GM18870 (cell line): ENCODE measurements at regions not wholly inside any gene's neighbourhood (a gene's known extent, or its start where the extent isn't known, plus 50 kb on each side); places are given as distances from the start of the nearest gene placed in this dataset.

Experiments
- ATAC-seq: cut with Tn5 transposase; IDR thresholded peaks from one replicate; pipeline ENCODE4 v1.9.1; 2021; ENCODE audit warnings: moderate library complexity; ENCODE audit not compliant: unreplicated experiment

- no peak for ATAC-seq
Measured at GRCh38 chr4:136183513-136183912, 1348.8 kb downstream of the PCDH18 start.

DNA sequence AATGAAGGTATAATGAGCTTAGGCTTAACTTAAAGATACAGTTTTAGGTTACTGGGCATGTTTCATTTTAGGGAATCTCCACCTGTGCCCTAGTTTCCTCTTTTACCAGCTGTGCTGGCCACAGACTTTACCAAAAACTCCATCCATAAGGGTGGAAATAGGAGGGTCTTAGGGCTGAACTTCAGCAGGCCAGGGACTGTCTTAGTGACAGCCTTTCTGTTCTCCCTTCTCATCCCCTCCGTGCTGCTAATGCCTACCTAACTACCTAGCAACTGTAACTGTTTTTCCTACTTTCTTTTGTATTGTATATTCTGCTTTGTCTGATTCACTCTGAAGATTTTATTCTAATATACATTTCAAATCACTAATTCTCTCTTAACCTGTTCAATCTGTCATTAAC is 1375.3 kb downstream of the PCDH18 start:
- ATAC-seq = no peak

- no peak for ATAC-seq
Measured at GRCh38 chr4:136150046-136150445, 1382.2 kb downstream of the PCDH18 start.

DNA sequence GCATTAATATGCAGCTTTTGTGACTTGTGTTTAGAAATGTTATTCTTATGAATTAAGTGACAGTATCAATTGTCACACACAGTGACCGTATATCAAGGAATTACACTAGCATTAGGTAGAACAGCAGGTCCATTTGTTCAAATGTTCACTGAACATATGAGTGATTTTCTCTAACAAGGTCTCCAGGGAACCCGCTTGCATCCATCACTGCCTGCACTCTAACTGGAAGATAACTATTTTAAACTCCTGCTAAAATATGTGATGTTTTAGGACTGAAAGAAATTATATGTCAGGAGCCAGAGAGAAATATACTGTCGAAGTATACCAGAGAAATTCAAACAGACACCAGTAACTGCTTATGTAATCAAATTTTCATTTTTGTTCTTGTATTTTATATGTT is 1395.7 kb downstream of the PCDH18 start:
- no peak for ATAC-seq

GRCh38 chr4:136124251-136124745 is 1408.0 kb downstream of the PCDH18 start:
- ATAC-seq = no peak

DNA sequence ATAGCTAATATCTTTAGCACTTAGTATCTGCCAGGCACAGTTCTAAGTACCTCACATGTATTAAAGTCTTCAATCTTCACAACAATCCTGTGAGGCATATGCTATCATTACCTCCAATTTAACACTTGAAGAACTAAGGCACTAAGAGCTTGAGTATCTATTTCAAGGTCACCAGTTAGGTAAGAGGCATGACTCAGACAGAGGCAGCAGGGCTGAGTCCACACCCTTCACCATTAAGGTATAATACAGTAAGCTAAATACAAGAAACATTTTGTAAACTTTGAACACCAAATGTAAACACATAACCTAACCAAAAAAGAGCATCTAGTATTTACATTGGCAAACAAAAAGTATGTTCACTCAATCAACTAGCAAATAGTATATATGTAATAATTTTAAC is 1410.9 kb downstream of the PCDH18 start:
- no peak for ATAC-seq

DNA sequence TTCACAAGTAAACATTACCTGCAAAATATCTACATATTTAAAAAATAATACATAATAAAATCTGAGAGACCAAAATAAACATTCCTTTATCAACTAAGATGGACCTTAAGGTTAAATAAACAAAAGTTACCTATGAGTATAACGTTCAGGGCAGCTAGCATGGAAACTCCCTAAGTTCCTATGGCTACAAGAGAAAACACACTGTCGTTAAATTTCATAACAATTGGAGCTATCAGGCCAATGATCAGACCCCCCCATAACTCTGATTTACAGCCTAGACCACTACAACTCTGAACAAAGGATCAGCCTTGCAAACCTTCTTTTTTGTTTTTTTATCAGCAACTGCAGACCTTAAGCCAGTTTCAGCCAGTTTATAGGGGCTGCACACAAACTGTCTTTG is 1418.4 kb downstream of the PCDH18 start:
- ATAC-seq = no peak

GRCh38 chr4:136112116-136112515 is 1420.2 kb downstream of the PCDH18 start:
- ATAC-seq = no peak

- ATAC-seq = no peak
Measured at GRCh38 chr4:136106753-136107152, 1425.5 kb downstream of the PCDH18 start.

DNA sequence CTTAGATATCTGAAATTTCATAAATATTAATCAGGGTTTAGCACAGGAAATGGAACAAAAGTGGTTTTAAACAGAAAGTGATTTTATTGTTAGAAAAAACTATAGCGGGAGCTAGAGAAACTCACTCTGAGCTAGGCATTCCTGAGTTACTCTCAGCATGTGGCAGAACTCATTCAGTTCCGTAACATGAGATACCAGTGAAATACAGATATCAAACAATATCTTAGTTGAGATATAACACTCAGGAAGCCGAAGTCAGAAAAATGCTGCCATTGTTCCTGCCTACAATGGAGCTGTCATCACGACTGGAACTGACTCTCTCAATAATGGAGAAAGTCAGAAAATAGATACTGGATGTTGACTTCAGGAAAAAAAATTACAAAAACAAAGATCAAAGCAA is 1428.7 kb downstream of the PCDH18 start:
- ATAC-seq = no peak

GRCh38 chr4:136097676-136098075 is 1434.6 kb downstream of the PCDH18 start:
- ATAC-seq = no peak

DNA sequence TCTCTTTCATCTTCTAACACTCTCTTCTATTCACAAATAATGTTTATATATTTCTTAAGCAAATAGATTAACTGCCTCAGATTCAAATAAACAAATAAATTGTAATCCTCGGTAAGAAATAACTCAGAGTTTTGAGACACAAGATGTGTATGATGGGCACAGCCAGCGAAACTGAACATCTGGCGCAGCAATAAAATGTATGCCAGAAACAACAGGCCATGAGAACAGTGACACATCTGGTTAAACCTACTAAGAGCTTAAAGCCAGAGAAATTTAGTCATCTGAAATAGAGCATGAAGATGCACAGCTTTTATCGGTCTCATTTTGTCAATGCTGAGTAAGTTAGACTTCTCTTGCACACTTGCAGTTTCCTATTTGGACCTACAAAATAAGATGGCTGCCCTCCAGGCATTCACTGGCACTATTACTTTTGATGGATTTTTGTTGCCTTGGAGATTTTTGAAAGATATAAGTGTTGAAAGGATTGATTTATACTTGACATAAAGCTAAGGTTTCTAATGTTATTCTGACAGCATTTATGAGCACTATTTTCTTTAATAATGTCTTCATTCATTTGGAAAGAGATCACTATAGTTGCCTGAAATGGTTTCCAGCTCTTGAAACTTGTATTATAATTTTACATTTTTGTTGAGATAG is 1444.0 kb downstream of the PCDH18 start:
- ATAC-seq = no peak

- ATAC-seq = no peak
Measured at GRCh38 chr4:136078976-136079375, 1453.3 kb downstream of the PCDH18 start.

DNA sequence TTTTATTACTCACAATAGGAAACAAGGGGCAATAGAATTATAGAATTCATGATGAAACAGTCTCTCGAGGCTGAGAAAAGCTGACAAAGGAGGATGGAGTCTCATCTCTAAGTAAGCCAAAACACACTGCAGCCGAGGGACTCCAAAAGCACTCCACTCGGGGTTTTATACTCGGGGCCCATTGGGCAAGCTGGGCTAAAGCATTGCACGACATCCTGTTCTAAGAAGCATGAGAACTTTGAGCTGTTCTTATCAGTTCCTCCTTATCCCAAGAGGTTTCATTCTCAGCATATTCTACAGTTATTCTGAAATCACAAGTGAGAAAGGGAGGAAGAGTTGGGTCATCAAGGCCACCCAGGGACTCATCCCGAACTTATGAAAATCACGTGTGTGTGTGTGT is 1475.5 kb downstream of the PCDH18 start:
- no peak for ATAC-seq

DNA sequence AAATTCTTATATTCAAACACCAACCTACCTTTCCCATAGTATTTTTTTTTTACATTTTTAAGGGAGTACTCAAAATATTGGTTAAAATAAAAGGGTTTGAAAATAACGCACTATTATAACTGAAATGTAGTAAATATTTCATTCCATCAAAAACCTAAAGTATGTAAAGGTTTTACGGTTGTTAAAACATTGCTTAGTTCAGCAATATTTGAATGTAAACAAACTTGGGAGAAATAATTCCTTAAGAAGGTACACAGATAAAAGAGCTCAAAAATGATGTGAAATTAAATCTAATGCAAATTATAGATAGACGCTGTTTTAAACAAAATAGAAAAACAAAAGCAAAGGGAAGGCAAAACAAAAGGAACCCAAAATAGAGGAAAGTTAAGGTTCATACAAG is 1476.9 kb downstream of the PCDH18 start:
- ATAC-seq = no peak

DNA sequence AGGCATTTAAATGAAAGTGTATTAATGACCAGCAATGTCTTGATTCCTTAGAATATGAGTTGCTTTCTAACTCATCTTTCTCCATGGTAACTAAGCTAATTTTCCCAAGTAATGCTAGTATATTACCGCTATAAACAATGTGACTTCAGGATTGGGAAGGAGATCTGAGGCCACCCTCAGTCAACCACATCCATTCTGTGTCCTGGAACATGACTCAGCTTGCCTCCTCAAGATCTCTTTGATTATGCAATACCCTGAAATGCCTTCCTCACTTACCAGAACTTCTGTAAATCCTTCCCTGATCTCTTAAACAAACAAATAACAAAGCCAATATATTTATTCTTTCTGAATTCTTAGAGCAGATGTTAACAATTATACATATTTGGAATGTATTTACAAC is 1495.5 kb downstream of the PCDH18 start:
- no peak for ATAC-seq

DNA sequence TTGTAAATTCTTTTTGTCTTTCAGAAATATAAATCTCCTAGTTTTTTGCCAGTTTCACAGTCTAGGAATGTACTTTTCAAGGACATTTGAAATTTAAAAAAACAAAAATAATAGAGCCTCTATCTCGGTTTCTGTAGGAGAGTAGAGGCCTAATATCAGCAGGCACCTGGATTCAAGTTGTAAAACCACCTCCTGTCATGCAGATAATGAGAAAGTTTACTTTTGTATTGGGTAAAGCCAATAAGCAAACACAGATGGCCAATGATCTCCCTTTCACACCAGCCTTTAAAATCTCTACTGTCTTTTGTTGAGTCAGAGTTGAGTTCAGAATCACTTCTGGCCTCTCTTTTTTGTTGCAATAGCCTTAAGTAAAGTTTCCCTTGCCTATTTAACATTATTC is 1499.9 kb downstream of the PCDH18 start:
- ATAC-seq = no peak

- no peak for ATAC-seq
Measured at GRCh38 chr4:136025540-136025939, 1506.8 kb downstream of the PCDH18 start.

DNA sequence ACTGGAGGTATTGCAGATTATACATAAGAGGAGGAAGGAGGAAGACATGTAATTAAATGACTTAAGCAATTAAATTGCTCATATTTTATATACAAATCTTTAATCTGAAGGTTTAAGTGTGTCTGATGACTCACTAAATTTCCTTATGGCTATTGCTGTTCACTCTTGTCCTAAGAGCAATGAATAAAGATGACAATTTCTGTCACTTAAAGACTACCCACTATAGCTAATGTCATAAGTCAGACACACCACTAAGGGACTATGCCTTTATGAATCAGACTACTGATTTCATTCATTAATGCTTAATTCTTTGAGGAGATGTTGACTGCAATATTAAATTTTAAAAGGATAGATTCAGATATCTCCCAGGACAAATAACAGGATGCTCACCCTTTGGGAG is 1514.7 kb downstream of the PCDH18 start:
- ATAC-seq = no peak

DNA sequence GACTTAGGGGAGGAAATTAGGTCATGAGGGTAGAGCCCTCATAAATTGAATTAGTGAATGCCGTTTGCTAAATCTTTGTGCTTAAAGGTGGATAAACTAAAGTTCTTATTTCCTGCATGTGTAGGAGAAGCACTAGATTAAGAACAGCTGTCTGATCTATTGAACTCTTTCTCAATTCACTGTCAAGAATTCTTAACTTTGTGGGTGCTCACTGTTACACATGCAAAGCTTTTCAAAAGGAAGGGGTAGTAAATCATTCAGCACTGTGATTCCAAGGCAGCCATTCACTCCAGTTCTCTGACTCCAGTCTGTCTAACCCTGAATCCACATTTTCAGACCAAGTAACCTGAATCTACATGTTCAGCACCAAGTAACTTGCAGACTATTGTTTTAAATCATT is 1520.1 kb downstream of the PCDH18 start:
- no peak for ATAC-seq

DNA sequence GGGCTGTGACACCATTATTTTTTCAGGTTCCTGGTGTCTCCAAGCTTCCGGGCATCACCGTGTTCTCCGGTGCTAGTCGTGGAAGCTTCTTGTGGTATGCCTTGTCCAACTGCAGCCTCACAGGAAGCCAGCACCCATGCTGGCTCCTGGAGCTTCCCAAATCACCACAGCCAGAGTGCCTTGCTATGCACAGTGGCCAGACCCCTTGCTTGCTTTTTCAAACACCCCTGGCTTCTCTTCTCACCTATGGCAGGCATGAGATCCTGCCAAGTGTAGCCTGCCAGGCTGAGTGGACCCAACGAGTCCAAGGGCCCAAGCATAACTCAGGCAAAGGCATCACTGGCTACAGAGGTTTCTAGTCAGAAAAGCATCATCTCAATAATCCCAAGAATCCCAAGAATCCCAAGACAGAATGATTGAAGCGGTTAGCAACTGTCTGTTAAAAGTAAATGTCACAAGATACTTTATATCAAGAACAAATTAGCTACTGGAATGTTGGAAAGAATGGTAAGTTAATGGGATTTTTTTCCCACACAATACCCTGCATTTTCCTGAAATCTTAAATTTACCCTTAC is 1522.9 kb downstream of the PCDH18 start:
- ATAC-seq = no peak

GRCh38 chr4:136007991-136008390 is 1524.3 kb downstream of the PCDH18 start:
- ATAC-seq = no peak

DNA sequence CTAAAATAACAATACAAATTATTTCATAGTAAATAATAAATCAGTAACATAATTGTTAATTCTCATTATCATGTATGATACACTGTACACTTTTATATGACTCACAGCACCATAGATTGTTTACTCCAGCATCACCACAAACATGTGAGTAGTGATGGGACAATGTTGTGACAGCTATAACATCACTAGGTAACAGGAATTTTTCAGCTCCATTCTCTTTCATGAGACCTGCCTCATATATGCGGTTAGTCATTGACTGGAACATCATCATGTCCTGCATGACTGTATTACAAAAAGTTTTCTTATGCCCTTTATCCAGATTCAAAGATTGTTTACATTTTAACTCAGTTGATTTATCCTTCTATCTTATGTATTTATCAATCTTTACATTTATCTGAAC is 1530.0 kb downstream of the PCDH18 start:
- ATAC-seq = no peak
